ENCODE measurements at regions not wholly inside any gene's neighbourhood (a gene's known extent, or its start where the extent isn't known, plus 50 kb on each side); places are given as distances from the start of the nearest gene placed in this dataset.

DNA sequence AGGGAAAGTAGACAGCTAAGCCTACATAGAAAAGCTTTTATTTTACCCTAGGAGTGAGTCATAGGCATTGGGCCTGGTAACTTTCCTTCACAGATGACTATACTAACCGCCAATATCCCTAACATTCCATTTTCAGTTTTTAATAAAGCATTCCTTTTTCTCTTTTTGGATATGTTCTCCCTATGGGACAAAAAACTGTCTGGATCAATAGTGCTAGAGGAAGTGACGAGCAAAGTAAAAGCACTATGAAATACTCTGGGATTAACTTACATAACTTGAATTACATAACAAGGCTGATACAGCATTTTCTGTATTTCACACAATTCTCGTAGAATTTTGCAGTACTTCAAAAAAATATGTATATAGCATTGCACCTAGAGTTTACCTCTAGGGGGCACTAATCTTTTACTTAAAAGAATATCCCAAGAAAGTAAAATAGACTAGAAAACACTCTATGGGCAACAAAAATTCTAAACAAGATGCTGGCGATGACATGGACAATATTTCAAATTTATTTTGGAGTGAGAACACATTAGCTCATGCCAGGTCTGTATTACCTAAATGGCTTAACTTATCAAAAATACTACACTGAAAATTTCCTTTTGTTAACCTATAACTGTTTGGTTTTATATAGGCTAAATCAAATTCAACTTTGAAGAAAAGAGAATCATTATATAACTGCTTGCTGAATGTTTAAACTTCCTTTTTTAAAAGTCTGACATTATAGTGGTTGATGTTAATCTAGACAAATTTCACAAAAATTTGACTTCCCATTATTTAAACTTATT, 66.3 kb upstream of the DST start:
- TF ChIP-seq EP300 (IDR thresholded peaks at IDR 0.05): no peak
- TF ChIP-seq SMC3 (IDR thresholded peaks at IDR 0.05): peak; percentile 72
- TF ChIP-seq, protein P1, sequence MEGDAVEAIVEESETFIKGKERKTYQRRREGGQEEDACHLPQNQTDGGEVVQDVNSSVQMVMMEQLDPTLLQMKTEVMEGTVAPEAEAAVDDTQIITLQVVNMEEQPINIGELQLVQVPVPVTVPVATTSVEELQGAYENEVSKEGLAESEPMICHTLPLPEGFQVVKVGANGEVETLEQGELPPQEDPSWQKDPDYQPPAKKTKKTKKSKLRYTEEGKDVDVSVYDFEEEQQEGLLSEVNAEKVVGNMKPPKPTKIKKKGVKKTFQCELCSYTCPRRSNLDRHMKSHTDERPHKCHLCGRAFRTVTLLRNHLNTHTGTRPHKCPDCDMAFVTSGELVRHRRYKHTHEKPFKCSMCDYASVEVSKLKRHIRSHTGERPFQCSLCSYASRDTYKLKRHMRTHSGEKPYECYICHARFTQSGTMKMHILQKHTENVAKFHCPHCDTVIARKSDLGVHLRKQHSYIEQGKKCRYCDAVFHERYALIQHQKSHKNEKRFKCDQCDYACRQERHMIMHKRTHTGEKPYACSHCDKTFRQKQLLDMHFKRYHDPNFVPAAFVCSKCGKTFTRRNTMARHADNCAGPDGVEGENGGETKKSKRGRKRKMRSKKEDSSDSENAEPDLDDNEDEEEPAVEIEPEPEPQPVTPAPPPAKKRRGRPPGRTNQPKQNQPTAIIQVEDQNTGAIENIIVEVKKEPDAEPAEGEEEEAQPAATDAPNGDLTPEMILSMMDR (IDR thresholded peaks at IDR 0.05): peak; percentile 58
- no peak for TF ChIP-seq RCOR1 (IDR thresholded peaks at IDR 0.05; ENCODE audit: low read depth, low read length)
- TF ChIP-seq, protein P2, sequence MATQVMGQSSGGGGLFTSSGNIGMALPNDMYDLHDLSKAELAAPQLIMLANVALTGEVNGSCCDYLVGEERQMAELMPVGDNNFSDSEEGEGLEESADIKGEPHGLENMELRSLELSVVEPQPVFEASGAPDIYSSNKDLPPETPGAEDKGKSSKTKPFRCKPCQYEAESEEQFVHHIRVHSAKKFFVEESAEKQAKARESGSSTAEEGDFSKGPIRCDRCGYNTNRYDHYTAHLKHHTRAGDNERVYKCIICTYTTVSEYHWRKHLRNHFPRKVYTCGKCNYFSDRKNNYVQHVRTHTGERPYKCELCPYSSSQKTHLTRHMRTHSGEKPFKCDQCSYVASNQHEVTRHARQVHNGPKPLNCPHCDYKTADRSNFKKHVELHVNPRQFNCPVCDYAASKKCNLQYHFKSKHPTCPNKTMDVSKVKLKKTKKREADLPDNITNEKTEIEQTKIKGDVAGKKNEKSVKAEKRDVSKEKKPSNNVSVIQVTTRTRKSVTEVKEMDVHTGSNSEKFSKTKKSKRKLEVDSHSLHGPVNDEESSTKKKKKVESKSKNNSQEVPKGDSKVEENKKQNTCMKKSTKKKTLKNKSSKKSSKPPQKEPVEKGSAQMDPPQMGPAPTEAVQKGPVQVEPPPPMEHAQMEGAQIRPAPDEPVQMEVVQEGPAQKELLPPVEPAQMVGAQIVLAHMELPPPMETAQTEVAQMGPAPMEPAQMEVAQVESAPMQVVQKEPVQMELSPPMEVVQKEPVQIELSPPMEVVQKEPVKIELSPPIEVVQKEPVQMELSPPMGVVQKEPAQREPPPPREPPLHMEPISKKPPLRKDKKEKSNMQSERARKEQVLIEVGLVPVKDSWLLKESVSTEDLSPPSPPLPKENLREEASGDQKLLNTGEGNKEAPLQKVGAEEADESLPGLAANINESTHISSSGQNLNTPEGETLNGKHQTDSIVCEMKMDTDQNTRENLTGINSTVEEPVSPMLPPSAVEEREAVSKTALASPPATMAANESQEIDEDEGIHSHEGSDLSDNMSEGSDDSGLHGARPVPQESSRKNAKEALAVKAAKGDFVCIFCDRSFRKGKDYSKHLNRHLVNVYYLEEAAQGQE (IDR thresholded peaks at IDR 0.05): no peak
- TF ChIP-seq RNF2 (IDR thresholded peaks at IDR 0.05; ENCODE audit: borderline replicate concordance, low read depth): no peak
- no peak for TF ChIP-seq NPAS2 (CRISPR knock-in tag; IDR thresholded peaks at IDR 0.05; ENCODE audit: borderline replicate concordance)
- TF ChIP-seq POLR2A (IDR thresholded peaks at IDR 0.05; ENCODE audit: low read length): no peak
- no peak for TF ChIP-seq CHD2 (IDR thresholded peaks at IDR 0.05; ENCODE audit: low read length, partially characterized antibody)
